Activated CD4-positive, alpha-beta T cell treated with anti-CD3 and anti-CD28 coated beads, Interleukin-2, amount 10 ng/mL, durations not matched to agents 7 days and 5 days (primary cell): ENCODE measurements at regions not wholly inside any gene's neighbourhood (a gene's known extent, or its start where the extent isn't known, plus 50 kb on each side); places are given as distances from the start of the nearest gene placed in this dataset.

Source experiments
- CTCF ChIA-PET: fragments of 350-600 bp; sonication (Branson Sonifier 250); formaldehyde crosslinking; loops from one replicate; lab custom pipeline; 2021; ENCODE audit warnings: antibody characterized with exemption; lab: Charles Lee
- POLR2A ChIA-PET: fragments of 350-600 bp; sonication (Branson Sonifier 250); formaldehyde crosslinking; loops from one replicate; lab custom pipeline; 2021; ENCODE audit warnings: antibody characterized with exemption; lab: Charles Lee
- DNase-seq: peaks from one replicate; pipeline ENCODE4 v3.0.0-alpha.2; 2020
- H3K27ac Mint-ChIP-seq: one replicate; pipeline ENCODE4 v1.8.0; 2021; ENCODE audit warnings: mild to moderate bottlenecking, moderate library complexity, mixed read lengths
- H3K27me3 Mint-ChIP-seq: one replicate; pipeline ENCODE4 v1.8.0; 2021; ENCODE audit warnings: mixed read lengths
- H3K36me3 Mint-ChIP-seq: one replicate; pipeline ENCODE4 v1.8.0; 2021; ENCODE audit warnings: low read depth, mixed read lengths
- H3K4me1 Mint-ChIP-seq: one replicate; pipeline ENCODE4 v1.8.0; 2021; ENCODE audit warnings: mixed read lengths
- H3K4me3 Mint-ChIP-seq: one replicate; pipeline ENCODE4 v1.8.0; 2021; ENCODE audit warnings: mild to moderate bottlenecking, moderate library complexity, mixed read lengths
- H3K9me3 Mint-ChIP-seq: one replicate; pipeline ENCODE4 v1.8.0; 2021; ENCODE audit warnings: mixed read lengths

- H3K27ac Mint-ChIP-seq = no peak overlapping the region
- DNase-seq = no peak
- ChIA-PET POLR2A (no interaction called here), CTCF (no interaction called here)
- no peaks in the 10 kb centered on the region for H3K9me3 Mint-ChIP-seq
- H3K36me3 Mint-ChIP-seq = no peaks in the 10 kb centered on the region
- H3K4me3 Mint-ChIP-seq = no peak overlapping the region
- H3K4me1 Mint-ChIP-seq = no peaks in the 10 kb centered on the region
- H3K27me3 Mint-ChIP-seq = peaks cover 2% of the 10 kb centered on the region
These were observed 139.6 kb upstream of the WNT4 start for GRCh38 chr1:22282364-22282995.

GRCh38 chr1:22283596-22283995 lies 140.7 kb upstream of the WNT4 start:
- H3K36me3 Mint-ChIP-seq = no peaks in the 10 kb centered on the region
- ChIA-PET POLR2A (no interaction called here), CTCF (no interaction called here)
- H3K27me3 Mint-ChIP-seq = peaks cover 2% of the 10 kb centered on the region
- H3K9me3 Mint-ChIP-seq = no peaks in the 10 kb centered on the region
- H3K4me1 Mint-ChIP-seq = no peaks in the 10 kb centered on the region
- DNase-seq = no peak
- H3K27ac Mint-ChIP-seq = no peak overlapping the region
- H3K4me3 Mint-ChIP-seq = no peak overlapping the region

DNA sequence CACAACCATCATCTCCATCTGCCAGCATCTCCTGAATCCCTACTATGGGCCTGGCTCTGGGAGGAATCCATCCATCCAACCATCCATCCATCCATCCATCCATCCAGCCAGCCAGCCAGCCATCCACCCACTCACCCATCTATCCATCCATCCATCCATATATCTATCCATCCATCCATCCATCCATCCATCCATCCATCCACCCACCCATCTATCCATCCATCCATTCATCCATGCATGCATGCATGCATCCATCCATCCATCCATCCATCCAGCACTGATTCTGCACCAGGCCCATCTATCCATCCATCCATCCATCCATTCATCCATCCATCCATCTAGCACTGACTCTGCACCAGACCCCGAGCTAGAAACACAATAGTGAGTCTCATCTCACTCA lies 141.3 kb upstream of the WNT4 start:
- POLR2A ChIA-PET = no interaction called here
- Mint-ChIP-seq H3K9me3 (no peaks in the 10 kb centered on the region), H3K36me3 (no peaks in the 10 kb centered on the region), H3K4me3 (no peak overlapping the region), H3K4me1 (no peaks in the 10 kb centered on the region), H3K27me3 (peaks cover 2% of the 10 kb centered on the region), H3K27ac (no peak overlapping the region)
- DNase-seq = no peak
- CTCF ChIA-PET = no interaction called here

- no peak overlapping the region for H3K27ac Mint-ChIP-seq
- ChIA-PET CTCF (no interaction called here), POLR2A (no interaction called here)
- H3K36me3 Mint-ChIP-seq = no peaks in the 10 kb centered on the region
- DNase-seq = no peak
- no peaks in the 10 kb centered on the region for H3K4me1 Mint-ChIP-seq
- no peaks in the 10 kb centered on the region for H3K9me3 Mint-ChIP-seq
- peaks cover 3% of the 10 kb centered on the region for H3K27me3 Mint-ChIP-seq
- H3K4me3 Mint-ChIP-seq = no peak overlapping the region
These were observed 142.1 kb upstream of the WNT4 start for GRCh38 chr1:22284906-22285548.

- ChIA-PET POLR2A (no interaction called here), CTCF (no interaction called here)
- Mint-ChIP-seq H3K36me3 (no peaks in the 10 kb centered on the region), H3K4me1 (no peaks in the 10 kb centered on the region), H3K4me3 (no peak overlapping the region), H3K9me3 (no peaks in the 10 kb centered on the region), H3K27ac (no peak overlapping the region), H3K27me3 (peaks cover 4% of the 10 kb centered on the region)
- no peak for DNase-seq
These were observed 142.9 kb upstream of the WNT4 start for GRCh38 chr1:22285549-22286396.

- no peak for DNase-seq
- H3K36me3 Mint-ChIP-seq = no peaks in the 10 kb centered on the region
- H3K4me3 Mint-ChIP-seq = no peak overlapping the region
- ChIA-PET CTCF (no interaction called here), POLR2A (no interaction called here)
- no peaks in the 10 kb centered on the region for H3K4me1 Mint-ChIP-seq
- no peaks in the 10 kb centered on the region for H3K9me3 Mint-ChIP-seq
- no peak overlapping the region for H3K27ac Mint-ChIP-seq
- peaks cover 2% of the 10 kb centered on the region for H3K27me3 Mint-ChIP-seq
These were observed 143.6 kb upstream of the WNT4 start for GRCh38 chr1:22286491-22286890.

DNA sequence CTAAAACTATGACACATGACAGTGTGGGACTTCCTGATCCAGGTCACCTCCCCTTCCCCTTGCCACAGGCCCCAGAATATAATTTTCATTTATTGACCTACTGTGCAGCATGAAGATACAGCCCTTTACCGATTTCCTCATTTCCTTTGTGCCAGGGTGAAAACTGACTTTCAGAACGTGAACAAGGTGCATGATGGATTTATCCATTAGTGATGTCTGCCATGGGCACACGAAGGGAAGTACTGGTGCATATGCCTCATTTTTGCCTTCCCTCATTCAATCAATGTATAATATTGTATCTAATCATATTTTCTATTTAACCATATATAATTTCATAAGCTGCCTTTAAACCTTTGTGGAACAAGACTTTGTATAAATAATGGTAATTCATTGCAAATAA lies 144.4 kb upstream of the WNT4 start:
- Mint-ChIP-seq H3K4me1 (no peaks in the 10 kb centered on the region), H3K9me3 (no peaks in the 10 kb centered on the region), H3K4me3 (no peak overlapping the region), H3K27ac (no peak overlapping the region), H3K27me3 (peaks cover 1% of the 10 kb centered on the region), H3K36me3 (no peaks in the 10 kb centered on the region)
- POLR2A ChIA-PET = no interaction called here
- CTCF ChIA-PET = no interaction called here
- no peak for DNase-seq

DNA sequence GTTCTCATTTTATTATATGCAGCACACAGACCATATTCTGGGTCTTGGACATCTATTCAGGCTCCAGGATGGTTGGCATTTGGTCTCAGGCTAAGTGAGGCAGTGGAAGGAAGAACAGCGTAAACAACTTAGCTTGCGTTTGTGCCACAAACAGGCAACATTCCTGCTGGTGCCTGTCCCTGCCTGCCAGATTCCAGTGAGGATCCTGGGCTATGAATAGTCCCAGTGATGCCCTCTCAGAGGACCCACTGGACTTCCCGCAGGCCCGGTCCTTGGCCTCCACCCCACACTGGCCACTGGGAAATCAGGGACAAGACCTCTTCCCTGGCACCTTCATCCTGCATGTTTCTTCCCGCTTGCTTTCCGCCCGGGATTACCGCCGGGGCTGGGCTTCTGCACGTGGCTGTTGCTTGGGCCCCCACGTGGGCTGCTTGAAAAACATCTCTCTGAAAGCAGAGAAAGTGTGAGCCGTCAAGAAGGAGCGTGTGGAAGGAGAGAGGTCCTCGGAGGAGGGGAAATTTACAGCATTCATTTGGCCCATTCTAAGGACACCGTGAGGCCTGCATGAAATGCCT lies 145.1 kb upstream of the WNT4 start:
- no peak overlapping the region for H3K4me3 Mint-ChIP-seq

DNA sequence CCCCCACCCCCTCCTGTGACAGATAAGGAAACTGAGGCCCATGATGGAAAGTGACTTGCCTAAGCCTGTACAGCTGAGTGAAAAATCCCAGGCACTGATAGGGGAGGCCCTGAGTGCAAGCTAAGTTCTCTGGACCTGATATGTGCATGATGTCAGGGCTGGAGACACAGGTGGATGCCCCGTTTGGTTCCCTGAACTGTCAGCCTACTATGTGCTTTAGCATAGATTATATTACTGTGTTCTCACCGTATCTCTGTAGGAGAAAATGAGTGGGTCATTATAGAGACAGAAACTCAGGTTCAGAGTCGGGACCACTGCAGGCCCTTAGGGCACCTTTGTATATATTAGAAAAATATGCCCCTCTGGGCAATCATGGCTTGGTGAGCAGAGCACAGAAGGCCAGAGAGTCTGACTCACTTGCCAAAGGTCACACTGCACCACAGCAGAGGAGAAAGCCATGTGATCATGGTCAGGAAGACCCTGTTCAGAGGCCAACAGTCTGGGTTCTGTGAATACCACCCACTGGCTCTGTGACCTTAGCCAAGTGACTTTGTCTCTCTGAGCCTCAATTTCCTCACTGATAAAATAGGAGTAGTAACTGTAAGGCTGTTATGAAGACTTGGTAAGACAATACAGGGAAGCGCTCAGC lies 145.8 kb upstream of the WNT4 start:
- Mint-ChIP-seq H3K27me3 (peaks cover 3% of the 10 kb centered on the region), H3K9me3 (no peaks in the 10 kb centered on the region), H3K4me1 (no peaks in the 10 kb centered on the region), H3K36me3 (no peaks in the 10 kb centered on the region), H3K27ac (no peak overlapping the region), H3K4me3 (no peak overlapping the region)
- DNase-seq = no peak
- ChIA-PET CTCF (no interaction called here), POLR2A (no interaction called here)

More for the DNA sequence above, 145.1 kb upstream of the WNT4 start:
- ChIA-PET CTCF (no interaction called here), POLR2A (no interaction called here)
- Mint-ChIP-seq H3K9me3 (no peaks in the 10 kb centered on the region), H3K36me3 (no peaks in the 10 kb centered on the region), H3K27ac (no peak overlapping the region), H3K4me1 (no peaks in the 10 kb centered on the region), H3K27me3 (peaks cover 1% of the 10 kb centered on the region)
- DNase-seq = no peak

DNA sequence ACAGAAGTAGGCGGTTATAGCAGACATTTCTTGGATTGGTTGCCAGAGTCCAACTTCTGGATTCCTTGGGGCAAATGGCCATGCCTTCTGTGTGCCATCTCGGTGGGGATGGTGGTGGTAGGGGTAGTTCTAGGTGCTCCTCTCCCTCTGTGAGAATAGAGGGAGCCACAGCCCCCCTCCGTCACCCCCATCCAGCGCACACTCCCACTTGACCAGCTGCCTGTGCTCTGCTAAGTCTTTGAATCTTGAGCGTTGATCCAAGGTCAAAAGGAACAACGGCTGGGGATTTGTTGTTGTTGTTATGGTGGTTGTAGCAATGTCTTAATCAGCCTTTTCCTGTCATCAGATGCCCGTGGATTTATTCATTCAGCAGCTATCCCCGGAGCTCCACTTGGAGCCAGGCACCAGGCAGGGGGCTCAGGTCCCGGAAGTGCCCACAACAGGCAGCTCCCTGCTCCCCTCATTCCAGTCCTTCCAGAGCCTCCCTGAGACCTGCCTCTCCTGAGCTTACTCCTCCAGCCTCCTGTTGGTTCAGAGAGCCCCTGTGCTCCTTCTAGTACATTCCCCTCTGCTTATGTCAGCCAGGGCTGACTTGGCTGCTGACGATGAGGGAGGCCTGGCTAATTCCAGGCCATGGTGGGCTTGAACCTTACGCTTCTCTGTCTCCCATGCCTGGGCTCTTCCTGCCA lies 146.6 kb upstream of the WNT4 start:
- Mint-ChIP-seq H3K36me3 (no peaks in the 10 kb centered on the region), H3K27me3 (peaks cover 10% of the 10 kb centered on the region), H3K9me3 (no peaks in the 10 kb centered on the region), H3K4me1 (no peaks in the 10 kb centered on the region), H3K27ac (no peak overlapping the region), H3K4me3 (no peak overlapping the region)
- ChIA-PET CTCF (interaction anchor here (0.6 kb wide), 1 partner anchor 11 kb away, joined by 3 read pairs; no protein-coding TSS in a partner anchor), POLR2A (no interaction called here)
- DNase-seq = no peak

DNA sequence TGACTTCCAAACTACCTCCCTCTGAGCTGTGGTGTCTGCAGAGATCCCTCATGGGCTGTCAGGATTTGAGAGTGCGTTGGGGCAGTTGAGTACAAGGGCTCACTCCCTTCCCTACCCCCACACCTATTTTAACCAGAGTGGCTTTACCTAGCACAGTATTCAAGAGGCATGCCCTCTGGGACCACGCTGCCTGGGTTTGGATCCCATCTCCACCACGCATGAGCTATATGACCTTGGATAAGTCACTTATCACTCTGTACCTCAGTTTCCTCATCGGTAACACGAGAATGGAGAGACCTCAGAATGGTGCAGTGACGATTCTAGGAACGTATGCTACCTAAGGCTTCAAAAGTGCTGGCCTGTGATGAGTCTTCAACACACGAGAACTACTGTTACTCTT lies 147.3 kb upstream of the WNT4 start:
- Mint-ChIP-seq H3K27ac (no peak overlapping the region), H3K4me3 (no peak overlapping the region), H3K36me3 (no peaks in the 10 kb centered on the region), H3K27me3 (peaks cover 12% of the 10 kb centered on the region), H3K4me1 (no peaks in the 10 kb centered on the region), H3K9me3 (no peaks in the 10 kb centered on the region)
- CTCF ChIA-PET = no interaction called here
- POLR2A ChIA-PET = no interaction called here
- DNase-seq = no peak

GRCh38 chr1:22290611-22291010 lies 147.7 kb upstream of the WNT4 start:
- CTCF ChIA-PET = interaction anchor here (0.6 kb wide), 1 partner anchor 26 kb away, joined by 3 read pairs; no protein-coding TSS in a partner anchor
- no peak for DNase-seq
- H3K9me3 Mint-ChIP-seq = no peaks in the 10 kb centered on the region

More at GRCh38 chr1:22290611-22291010, 147.7 kb upstream of the WNT4 start:
- POLR2A ChIA-PET = no interaction called here
- no peak overlapping the region for H3K4me3 Mint-ChIP-seq
- no peaks in the 10 kb centered on the region for H3K4me1 Mint-ChIP-seq
- peaks cover 15% of the 10 kb centered on the region for H3K27me3 Mint-ChIP-seq
- H3K27ac Mint-ChIP-seq = no peak overlapping the region
- H3K36me3 Mint-ChIP-seq = no peaks in the 10 kb centered on the region
